ENCODE measurements at regions not wholly inside any gene's neighbourhood (a gene's known extent, or its start where the extent isn't known, plus 50 kb on each side); places are given as distances from the start of the nearest gene placed in this dataset.
"Not testable (repeated sequence)": the region's sequence is repeated elsewhere in the genome, so short reads cannot be mapped to it uniquely, and the experiment has no call there.

DNA sequence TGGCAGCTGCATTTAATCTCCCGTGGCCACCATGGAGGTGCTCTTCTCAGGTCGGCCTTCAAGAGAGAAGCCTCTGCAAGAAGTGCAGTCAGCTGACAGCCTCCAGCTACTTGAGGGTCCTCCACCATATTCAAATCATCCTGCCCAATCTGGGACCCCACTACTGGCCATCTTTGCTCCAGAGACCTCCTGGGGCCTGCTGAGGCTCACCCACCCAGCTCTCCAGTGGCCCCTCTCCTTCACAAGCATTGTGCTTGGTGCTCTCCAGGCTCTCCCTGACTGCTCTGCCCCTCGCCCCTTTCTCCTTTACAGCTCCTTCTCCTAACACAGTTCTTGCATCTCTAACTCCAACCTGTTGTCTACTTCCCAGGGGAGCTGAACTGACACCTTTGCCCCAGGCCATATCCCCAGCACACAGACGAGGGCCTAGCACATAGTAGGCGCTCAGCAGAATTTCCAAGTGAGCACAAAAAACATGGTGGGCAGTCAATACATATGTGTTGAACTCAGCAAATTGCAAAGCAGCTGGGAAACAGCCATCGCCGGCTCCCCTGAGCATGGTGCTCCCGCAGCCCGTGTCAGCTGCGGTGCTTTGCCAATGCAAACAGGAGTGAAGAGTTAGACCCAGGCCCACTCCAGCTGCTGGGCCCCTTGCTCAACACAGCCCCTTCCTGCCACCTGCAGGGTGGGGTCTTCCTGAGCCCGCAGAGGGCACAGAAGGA lies 102.2 kb downstream of the TNFRSF13B start:
- TF ChIP-seq, protein P1, sequence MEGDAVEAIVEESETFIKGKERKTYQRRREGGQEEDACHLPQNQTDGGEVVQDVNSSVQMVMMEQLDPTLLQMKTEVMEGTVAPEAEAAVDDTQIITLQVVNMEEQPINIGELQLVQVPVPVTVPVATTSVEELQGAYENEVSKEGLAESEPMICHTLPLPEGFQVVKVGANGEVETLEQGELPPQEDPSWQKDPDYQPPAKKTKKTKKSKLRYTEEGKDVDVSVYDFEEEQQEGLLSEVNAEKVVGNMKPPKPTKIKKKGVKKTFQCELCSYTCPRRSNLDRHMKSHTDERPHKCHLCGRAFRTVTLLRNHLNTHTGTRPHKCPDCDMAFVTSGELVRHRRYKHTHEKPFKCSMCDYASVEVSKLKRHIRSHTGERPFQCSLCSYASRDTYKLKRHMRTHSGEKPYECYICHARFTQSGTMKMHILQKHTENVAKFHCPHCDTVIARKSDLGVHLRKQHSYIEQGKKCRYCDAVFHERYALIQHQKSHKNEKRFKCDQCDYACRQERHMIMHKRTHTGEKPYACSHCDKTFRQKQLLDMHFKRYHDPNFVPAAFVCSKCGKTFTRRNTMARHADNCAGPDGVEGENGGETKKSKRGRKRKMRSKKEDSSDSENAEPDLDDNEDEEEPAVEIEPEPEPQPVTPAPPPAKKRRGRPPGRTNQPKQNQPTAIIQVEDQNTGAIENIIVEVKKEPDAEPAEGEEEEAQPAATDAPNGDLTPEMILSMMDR (IDR thresholded peaks at IDR 0.05) = not testable (repeated sequence)
- TF ChIP-seq ZFX (IDR thresholded peaks at IDR 0.05; ENCODE audit: borderline replicate concordance) = not testable (repeated sequence)
